ENCODE measurements at regions not wholly inside any gene's neighbourhood (a gene's known extent, or its start where the extent isn't known, plus 50 kb on each side); places are given as distances from the start of the nearest gene placed in this dataset.
"Not testable (repeated sequence)": the region's sequence is repeated elsewhere in the genome, so short reads cannot be mapped to it uniquely, and the experiment has no call there.

DNA sequence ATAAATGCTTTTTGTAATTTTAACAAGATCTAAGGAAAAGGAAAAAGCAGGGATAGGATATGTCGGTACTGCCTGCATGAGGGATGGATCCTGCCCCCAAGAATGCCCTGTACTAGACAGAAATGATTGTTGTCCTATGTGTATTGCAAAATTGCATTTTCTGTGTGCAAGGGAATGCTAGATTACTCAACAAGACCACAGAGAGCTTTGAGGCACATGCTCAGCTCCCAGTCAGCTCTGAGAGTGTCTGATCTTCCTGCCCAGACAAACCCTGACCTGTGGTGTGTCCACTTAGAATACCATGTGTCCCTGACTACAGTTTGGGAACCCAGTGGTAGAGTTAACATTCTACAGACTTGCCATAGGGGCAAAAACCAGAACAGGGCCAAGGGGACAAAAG, 129.2 kb upstream of the PAK3 start:
- intact Hi-C loops (cut with DNase I) = no loop called here
- no peak for ATAC-seq (ENCODE audit: poor library complexity)
- DNase-seq = no peak

DNA sequence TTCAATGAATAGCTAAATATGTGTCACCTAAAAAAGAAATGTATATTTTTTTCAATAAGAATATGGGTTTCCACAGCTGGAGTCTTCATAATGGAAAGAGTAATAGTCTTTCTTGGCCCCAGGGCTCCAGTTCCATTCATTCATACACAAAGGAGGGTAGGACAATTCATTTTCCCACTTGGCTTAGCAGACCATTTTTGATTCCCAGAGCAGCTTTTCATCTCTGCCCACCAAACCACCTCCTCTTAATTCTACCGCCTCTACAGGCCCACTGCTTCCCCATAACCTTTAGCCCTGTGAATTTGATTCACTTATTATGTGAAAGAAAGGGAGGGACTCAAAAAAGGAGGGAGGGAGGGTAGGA, 129.9 kb upstream of the PAK3 start:
- DNase-seq (no peak), ATAC-seq (ENCODE audit: poor library complexity) (no peak)
- intact Hi-C loops (cut with DNase I) = no loop called here

DNA sequence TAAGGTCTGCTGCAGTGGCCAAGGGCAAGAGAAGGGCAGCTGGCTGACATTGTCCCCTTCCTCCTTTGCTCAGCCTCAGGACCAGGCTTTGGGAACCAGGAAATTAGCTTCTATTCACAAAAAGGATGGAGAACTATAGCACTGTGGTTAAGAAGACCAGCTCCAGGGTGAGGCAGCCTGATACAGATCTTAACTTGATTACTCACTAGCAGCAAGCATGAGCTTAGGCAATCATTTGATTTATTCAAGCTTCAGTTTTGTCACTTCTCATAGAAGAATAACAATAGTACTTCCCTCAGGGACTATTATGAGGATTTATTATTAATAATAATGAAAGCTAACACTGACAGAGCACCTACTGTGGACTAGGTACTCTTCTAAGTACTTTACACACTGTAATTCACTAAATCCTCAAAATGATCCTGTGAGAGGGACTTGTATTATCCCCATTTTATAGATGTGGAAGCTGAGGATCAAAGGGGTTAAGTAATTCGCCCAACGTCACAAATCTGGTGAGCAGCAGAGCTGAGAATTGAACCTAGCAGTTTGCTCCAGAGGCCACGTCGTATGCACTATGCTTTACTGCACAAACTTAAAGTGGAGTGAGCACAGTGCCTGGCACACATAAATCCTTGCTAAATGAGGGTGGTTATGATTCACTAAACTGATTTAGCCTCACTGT, 130.4 kb upstream of the PAK3 start:
- intact Hi-C loops (cut with DNase I) = no loop called here
- DNase-seq = no peak
- no peak for ATAC-seq (ENCODE audit: poor library complexity)

DNA sequence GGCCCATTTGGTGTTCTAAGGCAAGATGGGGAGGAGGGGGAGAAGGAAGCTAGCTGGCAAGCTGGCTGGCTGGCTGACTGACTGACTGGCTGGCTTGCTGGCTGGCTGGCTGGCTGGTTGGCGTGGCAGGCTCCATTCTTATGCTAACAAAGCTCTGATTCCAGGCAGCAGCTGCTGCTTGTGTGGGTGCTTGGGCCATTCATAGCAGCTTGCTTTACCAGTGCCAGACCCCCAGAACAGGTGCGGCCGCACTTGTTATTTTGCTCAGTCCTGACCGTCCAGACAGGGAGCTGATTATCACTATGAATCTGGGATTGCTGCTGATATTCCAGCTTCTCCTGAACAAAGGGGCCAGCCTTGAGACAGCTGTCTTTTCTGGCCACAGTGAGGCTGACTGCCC, 131.2 kb upstream of the PAK3 start:
- no peak for ATAC-seq (ENCODE audit: poor library complexity)
- intact Hi-C loops (cut with DNase I) = no loop called here
- no peak for DNase-seq

DNA sequence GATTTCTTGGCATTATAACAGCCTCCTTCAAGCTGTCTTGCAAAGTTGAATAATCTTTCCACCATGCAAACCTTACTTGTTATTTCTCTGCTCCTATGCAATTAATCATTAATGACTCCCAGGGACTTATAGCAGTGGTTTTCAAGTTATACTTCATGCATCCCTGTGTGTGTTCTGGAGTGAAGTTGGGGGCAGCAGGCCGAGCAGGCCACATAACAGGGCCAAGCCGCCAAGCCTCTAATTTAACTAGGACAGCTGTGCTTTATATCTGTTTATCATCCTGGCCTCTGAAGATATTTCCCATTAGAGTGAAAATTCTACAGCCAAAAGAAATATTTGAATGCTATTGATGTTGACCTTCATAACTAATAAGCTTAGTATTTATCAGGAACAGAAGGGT, 133.5 kb upstream of the PAK3 start:
- intact Hi-C loops (cut with DNase I) = no loop called here
- ATAC-seq (ENCODE audit: poor library complexity) (no peak), DNase-seq (no peak)

DNA sequence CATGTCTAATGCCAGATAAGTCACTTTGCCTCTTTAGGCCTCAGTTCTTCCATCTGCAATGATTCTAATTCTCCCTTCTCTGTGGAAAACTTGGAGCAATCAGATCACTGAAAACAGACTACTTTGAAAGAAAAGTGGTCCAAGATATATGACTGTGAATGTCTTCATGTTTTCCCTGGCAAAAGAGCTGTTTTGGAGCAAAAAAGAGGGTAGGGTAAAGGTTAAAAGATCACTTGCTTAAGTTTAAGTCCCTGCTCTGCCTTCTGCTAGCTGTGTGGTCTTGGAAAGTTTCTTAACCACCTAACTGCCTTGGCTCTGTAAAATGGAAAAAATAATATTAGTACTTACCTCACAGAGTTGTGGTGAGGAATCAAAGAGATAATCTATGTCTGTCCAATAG, 140.3 kb upstream of the PAK3 start:
- intact Hi-C loops (cut with DNase I) = no loop called here
- ATAC-seq (ENCODE audit: poor library complexity) (no peak), DNase-seq (no peak)

DNA sequence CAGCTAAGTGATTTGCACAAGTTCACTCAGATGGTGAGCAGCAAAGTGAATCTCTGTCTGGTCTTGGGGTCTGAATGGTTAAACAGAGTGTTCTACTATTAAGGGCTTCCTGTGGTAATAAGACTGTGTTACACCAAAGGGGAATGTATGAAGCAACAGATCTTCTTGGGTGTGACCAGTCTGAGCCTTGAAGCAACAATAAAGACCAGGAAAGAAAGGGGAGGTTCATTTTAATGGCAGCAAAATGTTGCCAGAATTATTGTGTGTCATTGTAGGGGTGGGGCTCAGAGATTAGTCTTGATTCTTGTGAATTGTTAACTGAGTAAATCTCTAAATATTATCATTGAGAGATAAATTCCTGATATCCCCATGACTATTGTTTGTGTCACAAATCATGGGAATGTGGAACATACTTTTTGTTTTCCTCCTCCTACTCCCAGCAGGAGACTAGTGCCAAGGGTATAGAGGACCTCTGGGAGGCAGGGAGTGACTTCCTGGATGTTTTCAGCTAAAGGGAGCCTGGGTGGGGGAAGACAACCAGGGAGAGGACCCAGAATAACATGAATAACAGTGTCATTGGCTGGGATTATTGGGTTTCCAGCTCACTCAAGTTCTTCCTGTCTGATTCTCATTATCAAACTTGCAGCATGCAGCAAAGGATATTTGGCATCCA, 141.4 kb upstream of the PAK3 start:
- DNase-seq = no peak
- ATAC-seq (ENCODE audit: poor library complexity) = no peak
- intact Hi-C loops (cut with DNase I) = no loop called here

DNA sequence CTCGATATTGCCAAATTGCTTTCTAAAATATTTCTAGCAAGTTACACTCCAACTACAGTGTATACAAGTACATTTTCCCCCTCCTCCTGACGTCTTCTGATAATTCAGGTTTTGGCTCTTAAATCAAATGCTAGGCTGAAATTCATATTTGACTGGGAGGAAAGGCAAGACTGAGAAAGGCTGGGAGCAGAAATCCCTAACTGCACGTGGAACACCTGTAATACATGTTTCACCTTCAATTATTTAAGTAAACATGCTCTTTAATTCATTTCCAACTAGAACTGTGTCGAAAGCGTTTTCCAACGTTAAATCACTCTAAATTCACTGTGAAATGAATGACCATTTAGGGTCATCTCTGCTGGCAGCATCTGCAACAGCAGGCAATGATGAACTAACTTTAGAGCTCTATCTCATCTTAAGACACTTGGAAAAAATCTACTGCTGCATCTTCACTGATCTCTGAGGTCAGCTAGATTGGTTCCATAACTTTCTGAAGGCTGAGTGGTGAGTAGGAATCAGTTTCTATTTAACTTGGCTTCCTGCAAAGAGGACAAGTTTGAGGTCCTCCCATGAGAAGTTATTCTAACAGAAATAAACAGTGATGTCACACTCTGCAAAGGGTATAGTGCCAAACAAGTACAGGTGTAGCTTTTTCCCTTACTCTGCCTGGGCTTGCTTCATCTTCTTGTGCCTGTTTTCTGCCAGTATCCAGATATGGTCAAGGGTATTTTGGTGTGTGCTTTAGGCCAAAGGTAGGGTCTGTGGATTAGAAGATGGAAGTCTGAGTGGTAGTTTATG, 144.3 kb upstream of the PAK3 start:
- DNase-seq (no peak), ATAC-seq (ENCODE audit: poor library complexity) (no peak)
- intact Hi-C loops (cut with DNase I) = no loop called here

DNA sequence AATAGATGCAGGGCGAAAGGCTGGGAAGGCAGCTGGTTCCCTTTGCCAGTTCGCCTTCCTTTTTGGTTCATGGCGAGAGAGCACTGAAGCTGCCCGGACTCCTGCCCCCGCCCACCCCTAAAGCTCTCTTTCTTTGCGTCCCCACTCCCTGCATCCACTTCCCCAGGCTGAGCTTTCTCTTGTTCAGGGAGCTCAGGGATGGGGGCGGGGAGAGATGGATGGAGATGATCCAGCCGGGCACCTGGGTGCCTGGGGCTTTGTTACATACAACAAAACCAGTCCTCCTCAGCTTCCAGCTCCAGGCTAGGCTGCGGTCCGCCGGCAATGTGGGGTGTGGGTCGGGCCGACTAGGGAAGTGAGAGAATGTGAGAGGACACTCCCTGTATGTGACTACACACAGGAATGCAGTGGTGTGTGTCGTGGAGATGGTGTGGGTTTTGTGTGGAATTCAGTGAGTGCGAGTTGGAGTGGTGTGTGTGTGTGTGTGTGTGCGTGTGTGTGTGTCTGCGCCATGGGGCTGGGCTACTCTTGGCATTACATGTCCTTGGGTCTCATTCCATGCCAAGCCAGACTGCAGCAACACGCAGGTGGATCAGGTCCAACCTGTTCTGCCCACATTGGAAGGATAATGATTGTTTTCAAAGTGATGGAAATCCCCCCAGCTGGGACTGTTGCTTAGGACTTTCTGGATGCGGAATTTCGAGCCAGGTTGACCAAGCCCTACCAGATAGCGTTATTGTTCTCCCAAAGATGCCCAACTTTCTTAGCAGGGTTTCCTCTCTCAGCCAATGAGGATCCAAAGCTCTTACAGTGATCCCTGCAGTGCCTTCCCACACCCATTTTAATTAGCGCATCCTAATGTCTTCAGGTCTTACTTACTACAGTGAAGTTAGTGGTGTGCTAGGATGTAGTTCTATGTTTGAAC, 149.4 kb upstream of the CHRDL1 start:
- no peak for ATAC-seq (ENCODE audit: poor library complexity)
- intact Hi-C loops (cut with DNase I) = no loop called here
- no peak for DNase-seq

DNA sequence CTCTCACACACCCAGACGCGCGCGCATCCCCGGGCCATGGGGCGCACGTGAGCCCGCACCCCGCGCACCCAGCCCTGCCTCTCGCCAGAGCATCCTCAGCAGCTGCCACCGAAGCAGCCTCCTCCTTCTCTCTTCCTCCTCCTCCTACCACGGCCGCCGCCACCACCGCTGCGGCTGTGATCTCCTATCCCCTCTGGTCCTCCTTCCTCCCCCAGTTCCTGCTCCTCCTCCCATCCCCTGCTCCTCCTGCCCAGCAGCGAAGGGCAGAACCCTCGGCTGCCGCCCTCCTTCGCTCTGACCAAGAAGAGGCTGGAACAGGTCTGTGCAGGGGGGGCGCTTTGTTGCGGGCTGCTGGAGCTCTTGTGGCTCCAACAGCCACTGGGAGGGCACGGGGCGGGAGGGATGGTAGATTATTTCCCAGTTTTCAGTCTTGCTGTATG, 148.7 kb upstream of the CHRDL1 start:
- ATAC-seq (ENCODE audit: poor library complexity) = no peak
- intact Hi-C loops (cut with DNase I) = no loop called here
- no peak for DNase-seq

DNA sequence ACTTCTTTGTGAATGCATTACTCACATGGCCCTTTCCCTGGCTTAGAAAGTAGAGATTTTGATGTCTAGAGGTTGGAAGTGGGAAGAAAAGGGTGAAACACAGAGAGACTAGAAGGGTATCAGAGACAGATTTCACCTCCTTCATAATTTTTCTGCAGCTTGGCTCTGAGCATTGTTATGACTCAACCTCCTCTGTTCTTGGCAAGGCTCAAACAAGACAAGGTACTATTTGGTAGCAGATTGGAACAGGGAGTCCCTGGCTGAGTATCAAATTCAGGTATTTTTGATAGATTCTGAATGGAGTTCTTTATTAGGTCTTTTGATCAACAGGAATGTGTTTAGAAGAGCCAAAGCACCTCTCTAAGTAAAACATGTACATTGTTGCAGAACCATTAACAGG, 146.3 kb upstream of the CHRDL1 start:
- intact Hi-C loops (cut with DNase I) = no loop called here
- no peak for DNase-seq
- no peak for ATAC-seq (ENCODE audit: poor library complexity)

DNA sequence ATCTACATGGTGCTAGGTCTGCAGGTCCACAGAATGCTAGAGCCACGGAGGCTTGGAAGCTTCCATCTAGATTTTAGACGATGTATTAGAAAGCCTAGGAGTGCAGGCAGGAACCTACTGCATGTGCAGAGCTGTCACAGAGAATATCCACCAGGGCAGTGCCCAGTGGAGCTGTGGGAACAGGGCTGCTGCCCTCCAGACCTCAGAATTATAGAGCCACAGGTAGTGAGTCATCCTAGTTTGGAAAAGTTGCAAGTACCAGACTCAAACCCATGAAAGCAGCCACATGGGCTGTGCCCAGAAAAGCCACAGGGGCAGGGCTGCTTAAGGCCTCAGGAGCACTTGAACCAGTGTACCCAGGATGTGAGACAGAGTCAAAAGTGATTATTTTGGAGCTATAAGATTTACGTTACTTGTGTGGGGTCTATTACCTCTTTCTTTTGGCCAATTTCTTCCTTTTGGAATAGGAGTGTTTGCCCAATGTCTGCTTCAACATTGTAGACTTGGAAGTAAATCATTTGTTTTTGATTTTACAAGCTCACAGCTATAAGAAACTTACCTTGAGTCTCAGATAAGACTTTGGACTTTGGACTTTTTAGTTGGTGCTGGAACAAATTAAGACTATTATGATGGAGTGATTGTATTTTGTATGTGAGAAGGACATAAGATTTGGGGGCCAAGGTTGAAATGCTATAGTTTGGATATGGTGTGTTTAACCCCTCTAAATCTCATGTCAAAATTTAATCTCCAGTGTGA, 143.5 kb upstream of the CHRDL1 start:
- intact Hi-C loops (cut with DNase I) = no loop called here
- no peak for DNase-seq
- ATAC-seq (ENCODE audit: poor library complexity) = no peak

DNA sequence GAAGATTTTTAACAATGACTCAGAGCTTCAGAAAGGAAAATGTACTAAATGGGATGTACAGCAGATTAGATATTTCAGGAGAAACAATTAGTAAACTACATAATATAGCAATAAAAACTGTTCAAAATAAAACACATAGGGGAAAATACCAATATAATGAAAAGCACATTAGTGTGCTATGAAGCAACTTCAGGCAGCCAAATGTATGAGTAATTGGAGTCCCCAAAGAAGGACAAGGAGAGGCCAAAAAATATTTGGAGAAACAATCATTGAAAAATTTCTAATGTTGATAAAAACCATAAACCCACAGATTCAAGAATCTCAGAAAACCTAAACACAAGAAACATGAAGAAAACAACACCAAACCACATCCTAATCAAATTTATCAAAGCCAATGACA, 129.3 kb upstream of the CHRDL1 start:
- ATAC-seq (ENCODE audit: poor library complexity) = no peak
- intact Hi-C loops (cut with DNase I) = no loop called here
- no peak for DNase-seq

DNA sequence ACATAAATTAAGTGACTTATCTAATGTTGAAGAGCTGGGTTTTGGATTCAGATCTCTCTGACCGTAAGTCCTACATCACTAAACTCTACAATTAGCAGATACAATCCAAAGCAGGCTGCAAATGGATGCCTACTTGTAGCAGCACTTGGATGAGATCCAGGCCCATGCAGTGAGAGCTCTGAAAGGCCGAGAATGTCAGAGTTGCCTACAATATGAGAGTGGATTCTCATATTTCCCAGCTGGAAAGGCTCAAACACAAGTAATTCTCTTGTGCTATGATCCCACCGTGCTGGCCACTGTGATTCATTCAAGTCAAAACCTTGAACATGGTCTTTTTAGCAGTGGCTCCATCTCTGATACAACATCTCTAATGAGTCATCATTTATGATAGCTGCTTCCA, 125.4 kb upstream of the CHRDL1 start:
- intact Hi-C loops (cut with DNase I) = no loop called here
- ATAC-seq (ENCODE audit: poor library complexity) = no peak
- DNase-seq = no peak

DNA sequence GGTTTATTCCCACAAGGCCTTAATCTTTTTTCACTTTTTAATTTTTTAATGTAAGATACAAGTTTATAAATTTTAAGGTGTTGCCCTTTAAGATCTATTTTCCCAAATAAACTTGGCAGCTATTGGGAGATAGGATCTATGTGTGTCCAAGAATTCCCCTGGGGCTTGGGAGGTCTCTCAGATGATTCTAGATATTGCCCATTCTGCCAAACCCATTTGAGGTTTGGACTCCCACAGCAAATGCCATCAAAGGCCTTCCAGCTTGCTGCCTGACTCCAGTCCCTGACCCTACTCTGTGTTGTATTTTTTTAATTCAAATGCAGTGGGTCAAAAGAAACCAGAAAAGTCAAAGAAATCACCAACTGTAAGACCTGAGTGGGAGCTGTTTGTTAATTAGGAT, 120.0 kb upstream of the CHRDL1 start:
- DNase-seq = no peak
- intact Hi-C loops (cut with DNase I) = no loop called here
- ATAC-seq (ENCODE audit: poor library complexity) = no peak

DNA sequence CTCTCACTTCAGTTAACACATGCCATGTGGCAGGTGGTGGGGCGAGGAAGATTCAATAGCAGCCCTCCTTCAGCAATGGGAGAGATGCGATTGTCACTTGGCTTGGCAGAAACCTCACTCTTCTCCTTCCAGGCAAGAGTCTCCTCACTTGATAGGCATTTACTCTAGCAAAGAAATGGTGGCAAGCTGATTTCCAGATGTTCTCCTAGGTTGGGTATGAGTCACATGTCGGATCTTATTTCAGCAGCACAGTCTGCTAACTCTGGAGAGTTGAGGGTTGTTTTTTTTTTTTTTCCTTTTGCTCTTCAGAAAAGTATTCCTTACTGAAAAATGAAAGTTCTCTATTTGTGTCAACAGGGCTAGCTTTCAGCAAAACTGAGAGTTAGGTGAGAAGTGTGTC, 119.5 kb upstream of the CHRDL1 start:
- intact Hi-C loops (cut with DNase I) = no loop called here
- DNase-seq (no peak), ATAC-seq (ENCODE audit: poor library complexity) (no peak)

DNA sequence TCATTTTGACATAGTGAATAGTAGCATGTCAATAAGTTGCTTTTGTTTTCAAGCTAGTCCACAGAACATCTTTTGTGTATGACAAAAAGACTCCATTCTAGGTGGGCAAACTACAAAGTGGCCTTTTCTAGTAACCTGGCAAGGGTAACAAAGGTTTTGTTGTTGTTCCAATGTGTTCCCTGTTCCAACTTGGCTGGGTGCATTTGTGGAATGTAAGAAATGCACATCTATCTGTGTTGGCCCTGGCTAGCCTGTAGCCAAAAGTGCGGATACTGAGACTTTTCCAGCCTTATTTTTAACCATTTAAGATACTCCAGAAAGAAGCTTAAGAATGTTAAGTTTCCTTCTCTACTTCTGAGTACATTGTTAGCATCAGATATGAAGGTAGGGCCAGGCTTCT, 118.7 kb upstream of the CHRDL1 start:
- no peak for DNase-seq
- no peak for ATAC-seq (ENCODE audit: poor library complexity)
- intact Hi-C loops (cut with DNase I) = no loop called here

DNA sequence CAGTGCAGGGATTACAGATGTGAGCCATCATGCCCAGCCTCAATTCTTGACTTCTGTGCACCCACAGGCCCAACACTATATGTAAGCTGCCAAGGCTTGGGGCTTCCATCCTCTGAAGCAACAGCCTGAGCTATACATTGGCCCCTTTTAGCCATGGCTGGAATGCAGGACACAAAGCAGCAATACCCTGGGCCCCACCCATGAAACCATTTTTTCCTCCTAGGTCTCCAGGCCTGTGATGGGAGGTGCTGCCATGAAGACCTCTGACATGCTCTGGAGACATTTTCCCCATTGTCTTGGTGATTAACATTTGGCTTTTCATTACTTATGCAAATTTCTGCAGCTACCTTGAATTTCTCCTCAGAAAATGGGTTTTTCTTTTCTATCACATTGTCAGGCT, 109.1 kb upstream of the CHRDL1 start:
- intact Hi-C loops (cut with DNase I); ATAC-seq (ENCODE audit: poor library complexity); DNase-seq: not testable (repeated sequence)
